Astrocyte (in vitro differentiated cells and primary cell): ENCODE measurements at regions not wholly inside any gene's neighbourhood (a gene's known extent, or its start where the extent isn't known, plus 50 kb on each side); places are given as distances from the start of the nearest gene placed in this dataset.

Source experiments
- EZH2 ChIP-seq: IDR thresholded peaks from 2 replicates; pipeline ENCODE4 v1.6.1; 2012; ENCODE audit warnings: mild to moderate bottlenecking, low read length, inconsistent platforms; ENCODE audit not compliant: insufficient read depth
- TF ChIP-seq, protein P1 (sequence below): IDR thresholded peaks from 2 replicates; pipeline ENCODE4 v1.5.1; 2011; ENCODE audit warnings: low read depth, mild to moderate bottlenecking, inconsistent platforms, low read length, moderate library complexity; ENCODE audit not compliant: insufficient read depth

DNA sequence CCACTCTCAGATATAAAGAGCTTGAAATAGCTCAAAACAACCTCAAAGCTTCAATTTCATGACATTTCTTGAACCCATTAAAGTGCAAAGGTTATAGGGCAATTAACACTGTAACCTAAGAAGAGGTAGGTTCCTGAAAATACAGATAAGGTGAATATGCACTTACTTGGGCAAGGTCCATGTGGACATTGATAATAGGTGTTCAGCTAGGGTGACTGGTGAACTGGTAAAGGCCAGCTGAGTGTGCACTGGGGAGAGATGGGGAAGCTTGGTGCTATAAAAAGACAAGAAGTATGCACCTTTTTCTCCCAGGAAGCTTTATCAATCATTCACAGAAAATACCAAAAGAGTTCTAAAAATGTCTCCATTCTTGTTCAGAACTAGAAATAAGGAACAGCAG is 418.6 kb downstream of the SLC16A7 start:
- TF ChIP-seq, protein P1, sequence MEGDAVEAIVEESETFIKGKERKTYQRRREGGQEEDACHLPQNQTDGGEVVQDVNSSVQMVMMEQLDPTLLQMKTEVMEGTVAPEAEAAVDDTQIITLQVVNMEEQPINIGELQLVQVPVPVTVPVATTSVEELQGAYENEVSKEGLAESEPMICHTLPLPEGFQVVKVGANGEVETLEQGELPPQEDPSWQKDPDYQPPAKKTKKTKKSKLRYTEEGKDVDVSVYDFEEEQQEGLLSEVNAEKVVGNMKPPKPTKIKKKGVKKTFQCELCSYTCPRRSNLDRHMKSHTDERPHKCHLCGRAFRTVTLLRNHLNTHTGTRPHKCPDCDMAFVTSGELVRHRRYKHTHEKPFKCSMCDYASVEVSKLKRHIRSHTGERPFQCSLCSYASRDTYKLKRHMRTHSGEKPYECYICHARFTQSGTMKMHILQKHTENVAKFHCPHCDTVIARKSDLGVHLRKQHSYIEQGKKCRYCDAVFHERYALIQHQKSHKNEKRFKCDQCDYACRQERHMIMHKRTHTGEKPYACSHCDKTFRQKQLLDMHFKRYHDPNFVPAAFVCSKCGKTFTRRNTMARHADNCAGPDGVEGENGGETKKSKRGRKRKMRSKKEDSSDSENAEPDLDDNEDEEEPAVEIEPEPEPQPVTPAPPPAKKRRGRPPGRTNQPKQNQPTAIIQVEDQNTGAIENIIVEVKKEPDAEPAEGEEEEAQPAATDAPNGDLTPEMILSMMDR, result no peak
- TF ChIP-seq EZH2, result no peak
